ENCODE measurements at regions not wholly inside any gene's neighbourhood (a gene's known extent, or its start where the extent isn't known, plus 50 kb on each side); places are given as distances from the start of the nearest gene placed in this dataset.

GRCh38 chr1:36705629-36706028, 222.9 kb upstream of the CSF3R start:
- TF ChIP-seq CTCF (IDR thresholded peaks at IDR 0.05; ENCODE audit: low read length) (no peak), EZH2phosphoT487 (IDR thresholded peaks at IDR 0.05; ENCODE audit: low read length) (no peak)
